Subcutaneous abdominal adipose tissue (tissue), 5 donors: ENCODE measurements at regions not wholly inside any gene's neighbourhood (a gene's known extent, or its start where the extent isn't known, plus 50 kb on each side); places are given as distances from the start of the nearest gene placed in this dataset.

Source experiments
- H3K27ac ChIP-seq: one replicate; pipeline ENCODE4 v1.7.0; 2013; ENCODE audit warnings: low read depth, mild to moderate bottlenecking, inconsistent platforms, low read length, moderate library complexity
- H3K27me3 ChIP-seq, 5 donors: one replicate each; pipeline ENCODE4 v1.7.0; 2013; ENCODE audit warnings: low read length in 5 of 5, inconsistent platforms in 1 of 5; ENCODE audit not compliant: control insufficient read depth in 5 of 5, insufficient read depth in 4 of 5
- H3K36me3 ChIP-seq, 5 donors: one replicate each; pipeline ENCODE4 v1.7.0; 2013; ENCODE audit warnings: low read length in 5 of 5; ENCODE audit not compliant: control insufficient read depth in 5 of 5, insufficient read depth in 5 of 5
- H3K4me1 ChIP-seq, 5 donors: one replicate each; pipeline ENCODE4 v1.7.0; 2013; ENCODE audit warnings: low read length in 5 of 5, mild to moderate bottlenecking in 3 of 5, moderate library complexity in 1 of 5; ENCODE audit not compliant: control insufficient read depth in 5 of 5, insufficient read depth in 5 of 5
- H3K4me3 ChIP-seq, 5 donors: one replicate each; pipeline ENCODE4 v1.7.0; 2013; ENCODE audit warnings: low read length in 5 of 5, low read depth in 1 of 5
- H3K9ac ChIP-seq, 5 donors: one replicate each; pipeline ENCODE4 v1.7.0; 2013; ENCODE audit warnings: low read length in 5 of 5, mild to moderate bottlenecking in 4 of 5, moderate library complexity in 3 of 5
- H3K9me3 ChIP-seq, 5 donors: one replicate each; pipeline ENCODE4 v1.7.0; 2013; ENCODE audit warnings: low read length in 5 of 5; ENCODE audit not compliant: control insufficient read depth in 5 of 5
- donor health status: healthy.
- donor health status: healthy.
- donor health status: healthy.
- donor health status: healthy.
- donor health status: healthy.

DNA sequence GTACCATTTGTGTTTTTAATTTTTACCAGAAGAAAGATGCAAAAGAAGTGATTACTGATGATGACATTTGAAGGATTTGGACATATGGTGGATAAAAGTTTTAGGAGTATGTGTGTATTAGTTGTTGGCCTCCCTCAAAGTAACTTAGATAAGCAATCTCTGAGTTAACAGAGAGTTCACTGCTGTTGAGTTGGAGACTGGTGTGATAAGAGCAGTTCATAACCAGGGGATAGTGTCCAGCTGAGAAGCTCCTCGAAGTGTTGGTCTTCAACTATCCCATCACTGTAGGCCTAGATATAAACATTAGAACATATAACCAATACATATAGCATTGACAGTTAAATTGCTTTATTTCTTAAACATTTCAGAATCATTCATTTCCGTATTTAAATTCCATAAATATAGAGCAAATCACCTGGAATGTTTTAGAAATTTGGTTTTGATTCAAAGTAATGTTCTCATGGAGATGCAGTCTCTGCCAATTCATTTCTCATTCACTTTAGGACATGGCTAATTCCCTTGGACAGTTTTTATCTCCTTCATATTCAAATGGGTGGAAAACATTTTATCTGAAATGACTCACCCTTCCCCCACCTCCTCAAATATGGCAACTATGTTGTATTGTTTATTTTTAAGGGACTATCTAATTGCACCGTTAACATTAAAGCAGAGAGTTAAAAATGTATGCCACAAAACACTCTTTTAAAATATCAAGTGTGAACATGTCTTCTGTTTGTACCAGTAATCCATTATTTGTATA lies 136.8 kb upstream of the SLC4A4 start:
- Histone ChIP-seq H3K4me3 (no peak overlapping the region), H3K27me3 (no peaks in the 10 kb centered on the region), H3K4me1 (peaks cover 0 to 6% (median 0%) of the 10 kb centered on the region in 5 donors), H3K9ac (no peak overlapping the region), H3K36me3 (no peaks in the 10 kb centered on the region), H3K9me3 (no peaks in the 10 kb centered on the region), H3K27ac (no peak overlapping the region)

DNA sequence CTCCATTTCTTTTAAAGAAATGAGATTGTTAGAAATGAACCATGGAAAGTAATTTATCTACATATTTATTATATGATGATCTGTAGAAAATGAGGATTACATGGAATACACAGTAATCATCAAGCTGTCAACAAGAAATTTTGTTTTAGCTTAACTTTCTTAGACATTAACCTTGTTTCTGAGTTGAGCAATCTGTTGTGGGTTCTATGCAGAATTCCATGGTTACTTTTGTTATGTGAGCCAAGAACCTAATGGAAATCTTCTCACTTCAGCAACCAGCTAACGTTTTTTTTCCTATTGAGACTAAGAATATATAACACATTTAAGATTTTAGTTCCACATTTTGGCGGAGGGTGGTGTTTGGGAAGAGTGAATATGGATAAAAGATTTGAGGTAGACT lies 136.1 kb upstream of the SLC4A4 start:
- no peaks in the 10 kb centered on the region for H3K27me3 ChIP-seq

DNA sequence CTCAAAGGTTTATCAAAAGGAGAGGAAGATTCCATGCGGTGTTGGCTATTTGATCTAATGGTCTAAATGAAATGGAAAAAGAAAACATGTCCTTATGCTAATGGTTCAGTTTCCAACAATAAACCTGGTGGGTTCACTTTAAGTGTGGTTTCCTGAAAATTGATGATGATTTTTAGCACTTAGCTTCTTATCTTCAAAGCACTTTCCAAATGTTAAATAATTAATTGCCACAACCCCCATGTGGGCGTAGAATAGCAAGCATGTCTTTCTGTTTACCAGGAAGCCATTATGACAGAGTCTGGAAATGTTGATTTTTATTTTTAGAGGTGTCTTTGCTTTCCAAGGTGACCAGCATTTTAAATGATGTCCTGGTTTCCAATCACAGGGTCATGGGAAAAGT lies 134.8 kb upstream of the SLC4A4 start:
- no peak overlapping the region for H3K9ac ChIP-seq
- no peaks in the 10 kb centered on the region for H3K36me3 ChIP-seq
- no peak overlapping the region for H3K4me3 ChIP-seq
- no peaks in the 10 kb centered on the region for H3K27me3 ChIP-seq
- no peak overlapping the region for H3K27ac ChIP-seq
- H3K9me3 ChIP-seq: no peaks in the 10 kb centered on the region
- peaks cover 0 to 10% (median 2%) of the 10 kb centered on the region in 5 donors for H3K4me1 ChIP-seq

More for the DNA sequence above, 136.1 kb upstream of the SLC4A4 start:
- H3K36me3 ChIP-seq: no peaks in the 10 kb centered on the region
- no peak overlapping the region for H3K27ac ChIP-seq
- no peak overlapping the region for H3K4me3 ChIP-seq
- no peak overlapping the region for H3K9ac ChIP-seq
- peaks cover 0 to 6% (median 0%) of the 10 kb centered on the region in 5 donors for H3K4me1 ChIP-seq
- H3K9me3 ChIP-seq: no peaks in the 10 kb centered on the region

DNA sequence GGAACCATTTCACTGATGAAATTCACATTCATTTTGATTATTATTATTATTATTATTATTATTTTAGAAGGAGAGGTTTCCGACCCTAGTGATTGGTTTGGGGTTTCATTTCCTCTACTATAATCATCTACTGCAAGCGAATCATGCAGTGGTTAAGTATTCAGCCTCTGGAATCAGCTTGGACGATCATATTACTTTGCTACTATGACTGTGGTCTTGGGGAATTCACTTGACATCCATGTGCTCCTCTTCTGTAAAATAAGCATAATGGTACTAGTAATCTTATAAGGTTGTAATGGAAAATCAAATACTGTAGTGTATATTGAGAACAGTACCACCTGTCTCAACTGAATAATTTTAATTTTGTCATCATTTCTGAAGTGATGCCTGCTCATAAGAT lies 132.1 kb upstream of the SLC4A4 start:
- Histone ChIP-seq H3K27ac (no peak overlapping the region), H3K36me3 (no peaks in the 10 kb centered on the region)

DNA sequence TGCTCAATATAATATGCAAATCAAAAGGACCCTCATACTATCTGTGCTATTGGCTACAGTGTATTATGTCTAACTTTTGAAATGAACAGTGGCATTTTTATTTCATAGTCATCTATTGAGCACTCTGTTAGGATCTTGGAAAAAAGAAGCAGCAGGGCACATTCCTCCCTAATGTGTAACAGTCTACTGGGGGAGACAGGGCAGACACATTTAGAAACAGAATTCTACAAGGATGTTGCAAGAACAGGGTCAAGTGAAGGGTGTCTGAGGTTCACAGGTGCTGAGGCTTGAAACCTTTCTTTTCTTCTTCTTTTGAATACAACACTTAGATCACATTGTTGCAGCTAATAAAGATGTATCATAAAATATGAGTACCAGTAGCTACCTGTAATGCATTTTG lies 129.7 kb upstream of the SLC4A4 start:
- Histone ChIP-seq H3K9me3 (peaks cover 0 to 4% (median 3%) of the 10 kb centered on the region in 5 donors), H3K9ac (no peak overlapping the region), H3K4me1 (peaks cover 0 to 15% (median 10%) of the 10 kb centered on the region in 5 donors), H3K27me3 (no peaks in the 10 kb centered on the region), H3K4me3 (no peak overlapping the region), H3K36me3 (no peaks in the 10 kb centered on the region), H3K27ac (no peak overlapping the region)

More for the DNA sequence above, 132.1 kb upstream of the SLC4A4 start:
- no peaks in the 10 kb centered on the region for H3K9me3 ChIP-seq
- no peaks in the 10 kb centered on the region for H3K27me3 ChIP-seq
- no peak overlapping the region for H3K4me3 ChIP-seq
- peaks cover 0 to 15% (median 10%) of the 10 kb centered on the region in 5 donors for H3K4me1 ChIP-seq
- no peak overlapping the region for H3K9ac ChIP-seq

DNA sequence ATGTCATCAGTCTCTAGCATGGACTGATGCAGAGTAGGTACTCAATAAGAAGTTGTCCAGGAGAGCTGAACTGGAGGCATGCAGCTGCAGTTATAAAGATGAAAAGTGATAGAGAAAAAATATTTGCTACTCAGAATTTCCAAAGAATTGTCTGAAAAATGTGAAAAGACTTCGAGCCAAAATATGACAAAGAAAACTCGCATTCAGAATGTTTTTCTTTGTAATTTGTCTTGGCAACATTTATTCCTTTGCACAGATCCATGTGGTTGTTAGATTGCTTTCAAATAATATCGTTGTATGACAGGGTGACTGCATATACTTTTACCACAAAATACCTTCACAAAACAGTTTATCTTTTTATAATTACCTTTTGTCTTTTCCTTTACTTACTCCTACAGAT lies 128.0 kb upstream of the SLC4A4 start:
- peaks cover 0 to 4% (median 3%) of the 10 kb centered on the region in 5 donors for H3K9me3 ChIP-seq
- no peaks in the 10 kb centered on the region for H3K27me3 ChIP-seq
- no peak overlapping the region for H3K27ac ChIP-seq
- H3K4me3 ChIP-seq: no peak overlapping the region
- peaks cover 0 to 15% (median 10%) of the 10 kb centered on the region in 5 donors for H3K4me1 ChIP-seq
- H3K36me3 ChIP-seq: no peaks in the 10 kb centered on the region
- no peak overlapping the region for H3K9ac ChIP-seq

DNA sequence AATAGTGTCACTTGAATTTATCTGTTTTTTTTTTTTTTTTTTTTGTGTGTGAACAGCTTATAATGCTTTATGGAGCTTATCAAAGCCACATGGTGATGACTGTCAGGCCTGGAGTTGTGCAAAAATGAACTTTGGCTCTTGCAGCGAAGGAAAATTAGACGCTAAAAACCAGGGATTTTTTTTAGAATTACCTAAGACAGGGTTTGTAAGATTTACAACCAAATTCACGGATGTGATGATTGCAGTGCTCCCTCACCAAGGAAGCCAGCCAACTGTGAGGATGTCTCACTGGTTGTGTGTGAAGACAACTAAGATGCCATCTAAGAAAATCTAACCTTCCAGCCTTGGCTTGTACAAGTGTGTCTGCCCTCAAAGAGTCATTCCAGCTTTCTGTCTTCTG lies 127.1 kb upstream of the SLC4A4 start:
- Histone ChIP-seq H3K27me3 (no peaks in the 10 kb centered on the region), H3K9me3 (peaks cover 0 to 4% (median 3%) of the 10 kb centered on the region in 5 donors), H3K36me3 (no peaks in the 10 kb centered on the region), H3K9ac (no peak overlapping the region), H3K4me1 (peaks cover 0 to 23% (median 14%) of the 10 kb centered on the region in 5 donors), H3K27ac (peak overlapping the region; percentile 31), H3K4me3 (no peak overlapping the region)

DNA sequence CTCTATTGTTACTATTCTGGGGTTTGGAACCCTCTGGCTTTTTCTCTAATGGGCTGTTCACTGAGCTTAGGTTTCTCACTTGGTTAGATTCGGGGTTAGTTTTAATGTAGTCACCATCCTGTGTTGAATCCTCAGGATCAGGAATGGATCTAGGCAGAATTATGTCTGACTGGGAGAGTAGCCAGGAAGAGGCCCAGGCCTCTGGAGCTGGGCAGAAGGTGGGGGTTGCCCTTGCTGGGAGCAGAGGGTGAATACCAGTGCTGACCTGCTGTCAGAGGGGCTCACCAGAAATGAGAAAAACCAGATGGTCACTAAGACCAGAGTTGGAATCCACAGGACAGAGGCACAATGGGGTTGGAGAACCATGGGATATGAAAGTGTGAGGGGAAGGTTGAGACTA lies 126.6 kb upstream of the SLC4A4 start:
- Histone ChIP-seq H3K36me3 (no peaks in the 10 kb centered on the region), H3K4me1 (peaks cover 0 to 27% (median 16%) of the 10 kb centered on the region in 5 donors), H3K27ac (no peak overlapping the region), H3K4me3 (no peak overlapping the region), H3K27me3 (no peaks in the 10 kb centered on the region), H3K9me3 (peaks cover 0 to 4% (median 3%) of the 10 kb centered on the region in 5 donors), H3K9ac (no peak overlapping the region)

DNA sequence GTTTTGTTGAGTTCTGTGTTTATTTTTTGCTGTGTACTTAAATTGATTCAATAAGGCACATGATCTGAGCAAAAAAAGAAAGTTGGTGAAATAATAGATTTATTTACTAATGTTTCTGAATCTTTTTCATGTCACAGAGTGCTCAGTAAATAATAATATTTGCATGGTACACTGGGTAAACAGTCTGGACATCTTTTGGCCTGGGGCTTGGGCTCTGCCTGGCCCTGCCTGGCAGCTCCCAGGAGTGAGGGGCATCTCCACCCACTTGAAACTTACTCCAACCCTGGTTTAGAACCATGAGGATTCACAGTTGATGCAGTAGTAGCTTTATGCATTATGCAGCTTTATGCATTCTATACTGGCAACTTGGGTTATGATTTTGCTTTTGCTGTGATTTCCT lies 124.2 kb upstream of the SLC4A4 start:
- Histone ChIP-seq H3K9me3 (peaks cover 0 to 4% (median 3%) of the 10 kb centered on the region in 5 donors), H3K36me3 (no peaks in the 10 kb centered on the region), H3K27me3 (no peaks in the 10 kb centered on the region), H3K4me3 (no peak overlapping the region), H3K9ac (no peak overlapping the region), H3K27ac (no peak overlapping the region), H3K4me1 (peaks cover 0 to 29% (median 18%) of the 10 kb centered on the region in 5 donors)

DNA sequence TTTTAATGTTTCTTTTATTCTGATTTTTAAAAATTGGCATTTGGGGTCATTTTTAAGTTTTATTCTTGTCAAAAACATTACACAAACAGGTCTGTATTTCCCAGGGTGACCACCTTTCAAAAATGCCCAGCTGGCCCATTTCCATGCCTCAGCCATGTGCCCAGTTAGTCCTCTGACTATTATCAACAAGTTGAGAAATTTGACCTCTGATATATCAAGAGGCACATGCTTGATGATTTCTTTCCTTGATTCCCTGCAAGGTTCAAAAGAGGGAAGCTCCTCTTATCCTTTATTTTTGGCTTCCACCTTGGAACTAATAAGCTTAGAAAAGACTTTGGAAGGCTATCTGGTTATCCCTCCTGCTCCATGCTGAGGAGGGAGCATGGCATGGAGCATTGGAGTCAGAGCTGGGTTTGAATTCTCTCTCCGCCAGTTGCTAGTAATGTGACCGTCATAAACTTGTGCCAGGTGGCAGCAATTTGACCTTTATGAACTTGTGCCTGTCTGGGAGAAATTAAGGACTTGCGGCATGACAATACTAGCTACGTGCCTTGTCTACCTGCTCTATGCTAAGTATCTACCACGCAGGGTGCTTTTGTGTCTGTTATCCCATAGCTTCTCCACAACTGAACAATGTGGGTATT lies 122.4 kb upstream of the SLC4A4 start:
- H3K4me1 ChIP-seq: peaks cover 0 to 25% (median 15%) of the 10 kb centered on the region in 5 donors
- H3K4me3 ChIP-seq: no peak overlapping the region
- peaks cover 0 to 4% (median 3%) of the 10 kb centered on the region in 5 donors for H3K9me3 ChIP-seq
- peak overlapping the region; percentile 65 for H3K27ac ChIP-seq
- H3K36me3 ChIP-seq: no peaks in the 10 kb centered on the region
- no peak overlapping the region for H3K9ac ChIP-seq
- no peaks in the 10 kb centered on the region for H3K27me3 ChIP-seq
